Fibroblast of villous mesenchyme (primary cell): ENCODE measurements at regions not wholly inside any gene's neighbourhood (a gene's known extent, or its start where the extent isn't known, plus 50 kb on each side); places are given as distances from the start of the nearest gene placed in this dataset.

Experiments used
- DNase-seq: peaks from one replicate; pipeline ENCODE4 v3.0.0-alpha.2; 2010; ENCODE audit warnings: low read depth
- H3K4me3 ChIP-seq: 2 replicates; pipeline ENCODE4 v1.5.1; 2011; ENCODE audit warnings: low read depth, mild to moderate bottlenecking, low read length
- TF ChIP-seq, protein P1 (sequence below): IDR thresholded peaks from 2 replicates; pipeline ENCODE4 v1.5.1; 2012; ENCODE audit warnings: low read depth, mild to moderate bottlenecking, low read length; ENCODE audit not compliant: insufficient read depth

DNA sequence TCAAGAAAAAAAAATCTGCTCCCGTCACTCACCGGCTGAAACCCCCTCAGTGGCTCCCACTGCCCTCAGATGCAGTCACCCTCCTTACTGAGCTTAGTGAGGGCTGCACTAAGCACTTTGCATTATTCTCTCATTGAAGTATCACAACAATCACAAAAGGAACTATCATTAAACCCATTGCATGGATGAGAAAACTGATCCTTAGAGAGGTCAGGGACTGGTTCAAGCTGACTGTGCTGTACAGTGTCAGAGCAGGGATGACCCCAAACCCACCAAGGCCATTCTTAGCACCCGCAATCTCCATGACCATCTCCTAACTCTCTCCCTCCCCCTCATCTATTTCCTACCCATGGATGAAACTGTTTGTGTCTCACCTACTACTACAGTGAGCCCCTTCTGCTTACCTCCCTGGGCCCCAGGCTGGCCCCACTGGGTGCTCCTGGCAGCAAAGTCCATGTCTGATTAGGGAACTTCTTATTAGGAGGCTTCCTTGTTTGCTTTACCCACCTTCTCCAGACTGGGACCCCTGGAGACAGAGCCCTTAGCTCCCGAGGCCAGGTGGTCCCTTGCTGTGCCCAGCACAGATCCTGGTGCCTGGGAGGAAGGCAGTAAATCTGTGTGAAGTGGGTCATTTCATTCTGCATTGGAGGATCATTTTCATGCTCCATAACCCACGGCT is 139.3 kb upstream of the ID2 start:
- TF ChIP-seq, protein P1, sequence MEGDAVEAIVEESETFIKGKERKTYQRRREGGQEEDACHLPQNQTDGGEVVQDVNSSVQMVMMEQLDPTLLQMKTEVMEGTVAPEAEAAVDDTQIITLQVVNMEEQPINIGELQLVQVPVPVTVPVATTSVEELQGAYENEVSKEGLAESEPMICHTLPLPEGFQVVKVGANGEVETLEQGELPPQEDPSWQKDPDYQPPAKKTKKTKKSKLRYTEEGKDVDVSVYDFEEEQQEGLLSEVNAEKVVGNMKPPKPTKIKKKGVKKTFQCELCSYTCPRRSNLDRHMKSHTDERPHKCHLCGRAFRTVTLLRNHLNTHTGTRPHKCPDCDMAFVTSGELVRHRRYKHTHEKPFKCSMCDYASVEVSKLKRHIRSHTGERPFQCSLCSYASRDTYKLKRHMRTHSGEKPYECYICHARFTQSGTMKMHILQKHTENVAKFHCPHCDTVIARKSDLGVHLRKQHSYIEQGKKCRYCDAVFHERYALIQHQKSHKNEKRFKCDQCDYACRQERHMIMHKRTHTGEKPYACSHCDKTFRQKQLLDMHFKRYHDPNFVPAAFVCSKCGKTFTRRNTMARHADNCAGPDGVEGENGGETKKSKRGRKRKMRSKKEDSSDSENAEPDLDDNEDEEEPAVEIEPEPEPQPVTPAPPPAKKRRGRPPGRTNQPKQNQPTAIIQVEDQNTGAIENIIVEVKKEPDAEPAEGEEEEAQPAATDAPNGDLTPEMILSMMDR, result no peak
- DNase-seq, result no peak
- H3K4me3 ChIP-seq, result no peak overlapping the region

DNA sequence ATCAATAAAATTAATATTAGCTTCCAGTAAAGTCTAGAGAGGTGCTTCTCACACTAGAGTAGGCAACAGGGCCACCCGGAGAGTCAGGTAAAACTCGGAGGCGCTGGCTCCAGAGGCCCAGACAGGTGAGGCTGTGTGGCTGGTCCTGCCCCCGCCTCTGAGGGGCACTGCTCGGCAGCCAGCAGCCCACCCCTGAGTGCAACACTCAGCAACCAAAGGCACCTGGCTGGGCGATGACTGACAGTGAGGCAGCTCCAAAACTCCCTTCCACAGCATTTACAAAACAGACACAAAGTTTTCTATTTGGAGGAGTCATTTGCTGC is 138.8 kb upstream of the ID2 start:
- DNase-seq, result no peak
- H3K4me3 ChIP-seq, result no peak overlapping the region
- TF ChIP-seq, protein P1, result no peak

DNA sequence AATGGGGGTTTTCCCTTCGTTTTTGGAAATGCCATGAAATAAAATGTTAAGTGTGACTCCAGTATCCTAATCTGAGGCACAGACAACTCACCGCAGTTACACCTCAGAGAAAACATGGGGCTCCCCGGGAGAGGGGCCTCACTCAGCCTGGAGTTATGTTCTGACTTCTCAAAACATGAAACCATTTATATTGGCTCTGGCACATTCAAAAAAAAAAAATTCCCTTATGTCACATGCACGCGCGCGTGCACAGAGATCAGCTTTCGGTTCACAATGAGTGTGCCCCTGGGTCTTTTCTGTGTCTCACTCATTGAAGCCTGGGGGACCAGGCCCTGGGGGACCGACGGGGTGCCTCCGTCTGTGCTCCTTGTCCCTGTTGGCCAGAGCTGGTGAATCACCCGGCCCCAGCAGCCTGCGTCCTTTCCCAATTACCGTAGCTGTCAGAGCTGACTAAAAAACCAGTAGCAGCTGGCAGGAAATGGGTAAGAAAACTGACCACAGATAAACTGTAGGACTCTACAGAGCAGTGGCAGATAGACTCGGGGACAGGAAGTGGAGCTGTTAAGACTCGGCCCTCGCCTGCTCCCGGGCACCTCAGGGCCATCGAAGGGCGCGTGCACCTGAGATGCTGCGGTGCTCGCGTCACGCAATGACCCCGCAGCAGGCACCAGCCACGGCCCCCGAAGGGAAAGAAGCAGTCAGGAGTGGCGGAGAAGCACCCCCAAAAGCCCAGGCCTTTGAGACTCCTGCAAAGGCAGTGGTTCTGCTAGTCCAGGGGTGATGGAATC is 138.3 kb upstream of the ID2 start:
- peak; percentile 80 for DNase-seq
- TF ChIP-seq, protein P1, result no peak
- no peak overlapping the region for H3K4me3 ChIP-seq

DNA sequence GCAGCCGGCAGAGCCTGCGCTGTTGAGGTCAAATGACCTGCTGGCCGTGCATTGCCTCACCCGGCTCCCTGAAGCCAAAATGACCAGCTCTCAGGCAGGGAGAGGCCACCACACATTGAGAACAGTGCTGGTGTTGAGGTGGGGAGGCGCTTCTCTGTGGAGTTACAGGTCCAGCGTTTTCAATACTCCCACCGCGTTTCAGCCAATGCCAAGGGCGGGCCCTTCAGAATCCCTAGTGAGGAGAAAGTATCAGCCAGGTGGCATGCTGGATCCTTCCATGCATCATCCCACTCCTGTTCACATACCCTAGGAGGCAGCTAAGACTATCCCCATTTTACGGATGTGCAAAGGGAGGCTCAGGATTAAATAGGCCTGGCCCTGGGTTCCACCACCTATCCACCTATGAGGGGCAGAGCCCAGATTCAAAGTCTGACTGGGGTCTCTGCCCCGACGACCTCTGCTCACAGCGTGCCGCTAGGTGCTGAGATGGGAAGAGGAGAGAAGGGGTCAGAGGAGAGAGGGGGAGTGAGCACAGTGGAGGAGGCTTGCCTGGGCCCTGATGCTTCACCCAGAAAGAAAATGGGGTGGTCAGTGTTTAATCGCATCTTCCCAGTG is 137.6 kb upstream of the ID2 start:
- no peak overlapping the region for H3K4me3 ChIP-seq
- TF ChIP-seq, protein P1, result no peak
- DNase-seq, result no peak

DNA sequence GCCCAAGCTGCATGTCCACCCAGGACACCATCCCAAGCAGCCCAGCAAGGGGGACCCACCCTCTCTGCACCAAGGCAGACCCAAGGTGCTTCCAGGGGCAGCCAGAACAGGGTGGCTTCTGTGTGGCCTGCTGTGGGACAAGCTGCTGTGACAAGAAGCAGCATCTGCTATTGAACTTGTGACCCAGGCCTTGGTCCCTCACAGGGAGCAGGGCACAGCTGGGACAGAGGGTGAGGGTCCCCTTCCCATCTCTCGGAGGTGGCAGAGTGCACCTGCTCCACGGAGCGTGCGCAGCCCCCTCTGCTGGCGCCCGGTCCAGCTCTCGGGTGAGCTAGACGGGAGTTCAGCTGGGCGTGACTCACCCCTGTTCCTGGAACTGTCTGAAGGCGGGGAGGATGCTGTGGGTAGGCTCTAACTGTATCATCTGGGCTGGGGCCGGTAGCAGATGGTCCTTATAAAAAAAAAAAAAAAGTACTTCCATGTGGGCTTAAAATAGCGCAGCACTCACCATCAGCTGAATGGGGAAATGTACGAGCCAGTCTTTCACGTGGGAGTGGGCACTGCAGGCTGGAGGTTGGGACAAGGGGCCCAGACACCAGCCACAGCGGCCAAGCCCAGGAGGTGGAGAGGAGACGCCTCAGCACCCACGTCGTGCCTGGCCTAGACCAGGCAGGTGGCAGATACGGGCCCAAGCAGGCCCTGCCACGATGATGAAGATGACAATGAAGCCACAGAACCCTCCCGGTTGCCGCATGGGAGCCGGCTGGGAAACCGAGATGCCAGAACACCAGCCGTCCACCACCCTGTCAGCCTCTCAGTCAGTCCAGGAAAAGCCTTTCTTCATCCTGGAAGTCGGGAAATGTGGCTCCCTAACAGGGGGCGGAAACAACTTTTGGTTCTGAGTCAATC is 136.8 kb upstream of the ID2 start:
- no peak overlapping the region for H3K4me3 ChIP-seq
- TF ChIP-seq, protein P1, result peak; percentile 23
- peak; percentile 70 for DNase-seq
